ACC112 (cell line): ENCODE measurements at regions not wholly inside any gene's neighbourhood (a gene's known extent, or its start where the extent isn't known, plus 50 kb on each side); places are given as distances from the start of the nearest gene placed in this dataset.

Experiments
- H2AFZ ChIP-seq: fragments of 200-600 bp; sonication (generic); one replicate; pipeline ENCODE4 v1.6.0; 2017; ENCODE audit warnings: antibody characterized with exemption, low read length; ENCODE audit not compliant: unreplicated experiment
- H3K27ac ChIP-seq: fragments of 200-600 bp; sonication (generic); 2 replicates; pipeline ENCODE4 v1.5.1; 2014; ENCODE audit warnings: low read depth, mild to moderate bottlenecking, antibody characterized with exemption, low read length, moderate library complexity
- H3K27me3 ChIP-seq: fragments of 200-600 bp; sonication (generic); 2 replicates; pipeline ENCODE4 v1.6.1; 2014; ENCODE audit warnings: mild to moderate bottlenecking, antibody characterized with exemption, low read length, moderate library complexity, mixed read lengths; ENCODE audit not compliant: insufficient read depth
- H3K36me3 ChIP-seq: fragments of 200-600 bp; sonication (generic); 2 replicates; pipeline ENCODE4 v1.6.1; 2016; ENCODE audit warnings: mild to moderate bottlenecking, antibody characterized with exemption, low read length, moderate library complexity, mixed read lengths; ENCODE audit not compliant: insufficient read depth
- H3K4me1 ChIP-seq: fragments of 200-600 bp; sonication (generic); one replicate; pipeline ENCODE4 v1.6.1; 2016; ENCODE audit warnings: low read length, mixed read lengths; ENCODE audit not compliant: insufficient read depth, unreplicated experiment, control insufficient read depth
- H3K4me3 ChIP-seq: fragments of 200-600 bp; sonication (generic); 2 replicates; pipeline ENCODE4 v1.5.1; 2014; ENCODE audit warnings: mild to moderate bottlenecking, low read depth, low read length
- H3K79me2 ChIP-seq: fragments of 200-600 bp; sonication (generic); one replicate; pipeline ENCODE4 v1.6.0; 2016; ENCODE audit warnings: low read length; ENCODE audit not compliant: control insufficient read depth, unreplicated experiment, insufficient read depth

- Histone ChIP-seq H3K4me1 (no peaks in the 10 kb centered on the region), H3K79me2 (no peaks in the 10 kb centered on the region), H3K4me3 (no peak overlapping the region), H2AFZ (no peak overlapping the region), H3K36me3 (no peaks in the 10 kb centered on the region), H3K27me3 (peaks cover 27% of the 10 kb centered on the region), H3K27ac (no peak overlapping the region)
Measured at GRCh38 chr17:77744066-77744988, 214.2 kb upstream of the TNRC6C start.

- H3K27ac ChIP-seq: no peak overlapping the region
- no peak overlapping the region for H2AFZ ChIP-seq
- H3K27me3 ChIP-seq: peaks cover 36% of the 10 kb centered on the region
- no peaks in the 10 kb centered on the region for H3K79me2 ChIP-seq
- no peaks in the 10 kb centered on the region for H3K36me3 ChIP-seq
- no peaks in the 10 kb centered on the region for H3K4me1 ChIP-seq
- no peak overlapping the region for H3K4me3 ChIP-seq
Measured at GRCh38 chr17:77745702-77746101, 212.8 kb upstream of the TNRC6C start.

DNA sequence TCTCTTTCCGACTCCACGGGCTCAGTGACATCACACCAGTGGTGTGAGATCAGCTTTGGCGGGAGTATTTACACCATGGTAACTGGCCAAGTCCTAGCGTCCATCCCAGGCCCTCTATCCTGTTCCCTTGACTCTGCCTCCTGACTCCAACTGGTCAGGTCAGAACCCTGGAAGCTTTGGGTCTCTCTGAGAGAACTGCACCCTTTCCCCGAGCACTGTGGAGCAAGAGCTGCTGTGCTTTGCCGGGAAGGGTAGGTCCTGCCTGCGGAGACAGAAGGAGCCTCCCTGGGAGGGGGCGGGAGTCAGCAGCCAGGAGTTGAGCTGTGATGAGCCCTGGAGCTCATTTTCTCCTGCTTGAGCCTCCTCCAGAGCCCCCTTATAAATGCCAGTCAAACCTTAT is 212.1 kb upstream of the TNRC6C start:
- H3K4me1 ChIP-seq: no peaks in the 10 kb centered on the region
- H3K27ac ChIP-seq: no peak overlapping the region
- H3K36me3 ChIP-seq: no peaks in the 10 kb centered on the region
- H2AFZ ChIP-seq: no peak overlapping the region
- no peaks in the 10 kb centered on the region for H3K79me2 ChIP-seq
- H3K27me3 ChIP-seq: peaks cover 40% of the 10 kb centered on the region
- no peak overlapping the region for H3K4me3 ChIP-seq

- H3K27me3 ChIP-seq: peaks cover 36% of the 10 kb centered on the region
- H2AFZ ChIP-seq: no peak overlapping the region
- no peaks in the 10 kb centered on the region for H3K4me1 ChIP-seq
- H3K36me3 ChIP-seq: no peaks in the 10 kb centered on the region
- no peak overlapping the region for H3K4me3 ChIP-seq
- H3K27ac ChIP-seq: no peak overlapping the region
- H3K79me2 ChIP-seq: no peaks in the 10 kb centered on the region
Measured at GRCh38 chr17:77746896-77747554, 211.5 kb upstream of the TNRC6C start.

DNA sequence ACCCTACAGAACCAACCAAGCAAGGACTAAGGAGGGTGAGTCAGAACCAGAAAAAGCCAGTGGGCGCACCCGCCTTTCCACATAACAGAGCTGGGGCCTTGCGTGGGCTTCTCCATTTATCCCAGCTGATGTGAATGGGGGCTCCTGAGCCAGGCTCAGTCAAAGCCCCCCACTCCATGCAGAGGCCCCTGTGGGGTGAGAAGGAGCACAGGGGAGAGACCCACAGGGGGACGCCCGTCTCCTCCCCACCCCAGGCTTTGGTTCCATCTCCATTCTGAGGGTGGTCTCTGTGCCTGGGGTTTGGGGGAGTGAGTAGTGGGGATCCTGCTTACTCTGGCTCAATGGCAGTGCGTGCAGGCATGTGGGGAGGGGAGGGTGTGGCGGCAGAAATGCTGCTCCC is 210.1 kb upstream of the TNRC6C start:
- no peak overlapping the region for H3K4me3 ChIP-seq

DNA sequence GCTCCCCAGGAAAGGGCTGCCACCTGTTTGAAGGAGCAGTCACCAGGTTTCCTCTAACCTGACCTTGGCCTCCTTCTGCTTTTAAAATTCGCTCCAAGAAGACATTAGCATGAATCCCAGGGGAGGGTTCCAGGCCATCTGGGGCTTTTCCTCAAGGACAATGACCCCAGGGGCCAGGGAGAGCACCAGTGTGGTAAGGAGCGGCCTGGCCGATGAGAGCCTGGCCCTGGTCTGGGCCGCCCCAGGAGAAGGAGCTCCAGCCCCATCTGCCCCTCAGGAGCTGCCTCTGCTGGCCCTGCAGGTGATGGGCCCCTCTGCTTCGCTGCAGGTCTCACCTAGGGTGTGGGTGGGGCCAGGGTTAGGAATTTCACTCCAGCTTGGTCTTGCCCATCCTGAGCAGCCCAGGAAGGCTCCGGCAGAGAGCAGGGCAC is 209.2 kb upstream of the TNRC6C start:
- Histone ChIP-seq H3K27ac (no peak overlapping the region), H3K4me1 (no peaks in the 10 kb centered on the region), H3K79me2 (no peaks in the 10 kb centered on the region), H3K4me3 (no peak overlapping the region), H2AFZ (no peak overlapping the region), H3K36me3 (no peaks in the 10 kb centered on the region), H3K27me3 (peaks cover 36% of the 10 kb centered on the region)

More for the DNA sequence above, 210.1 kb upstream of the TNRC6C start:
- H3K27ac ChIP-seq: no peak overlapping the region
- no peaks in the 10 kb centered on the region for H3K79me2 ChIP-seq
- peaks cover 42% of the 10 kb centered on the region for H3K27me3 ChIP-seq
- no peaks in the 10 kb centered on the region for H3K4me1 ChIP-seq
- no peak overlapping the region for H2AFZ ChIP-seq
- H3K36me3 ChIP-seq: no peaks in the 10 kb centered on the region

DNA sequence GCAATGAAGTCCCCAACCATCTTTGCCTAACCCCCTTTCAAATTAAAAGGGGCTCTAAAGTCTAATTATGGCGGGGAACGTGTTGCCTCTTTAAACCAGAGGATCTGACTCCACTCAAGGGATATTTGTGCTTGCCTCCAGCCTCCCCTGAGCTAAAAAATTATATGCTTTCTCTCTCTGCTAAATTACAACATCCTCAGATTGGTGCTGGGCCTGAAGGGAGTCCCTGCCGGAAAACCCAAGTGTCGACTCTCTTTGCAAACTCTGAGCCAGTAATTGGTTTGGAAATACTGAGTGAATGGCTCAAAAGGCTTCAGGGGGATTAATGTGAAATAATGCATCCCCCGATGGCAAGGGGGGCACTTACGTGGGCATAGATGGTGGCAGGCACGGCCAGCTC is 208.5 kb upstream of the TNRC6C start:
- Histone ChIP-seq H3K79me2 (no peaks in the 10 kb centered on the region), H3K36me3 (no peaks in the 10 kb centered on the region), H3K4me1 (no peaks in the 10 kb centered on the region), H3K27me3 (peaks cover 36% of the 10 kb centered on the region), H3K27ac (no peak overlapping the region), H3K4me3 (no peak overlapping the region), H2AFZ (no peak overlapping the region)

- no peaks in the 10 kb centered on the region for H3K79me2 ChIP-seq
- no peak overlapping the region for H2AFZ ChIP-seq
- H3K4me3 ChIP-seq: no peak overlapping the region
- H3K27ac ChIP-seq: no peak overlapping the region
- peaks cover 33% of the 10 kb centered on the region for H3K27me3 ChIP-seq
- no peaks in the 10 kb centered on the region for H3K4me1 ChIP-seq
- no peaks in the 10 kb centered on the region for H3K36me3 ChIP-seq
Measured at GRCh38 chr17:77750427-77751043, 208.0 kb upstream of the TNRC6C start.

DNA sequence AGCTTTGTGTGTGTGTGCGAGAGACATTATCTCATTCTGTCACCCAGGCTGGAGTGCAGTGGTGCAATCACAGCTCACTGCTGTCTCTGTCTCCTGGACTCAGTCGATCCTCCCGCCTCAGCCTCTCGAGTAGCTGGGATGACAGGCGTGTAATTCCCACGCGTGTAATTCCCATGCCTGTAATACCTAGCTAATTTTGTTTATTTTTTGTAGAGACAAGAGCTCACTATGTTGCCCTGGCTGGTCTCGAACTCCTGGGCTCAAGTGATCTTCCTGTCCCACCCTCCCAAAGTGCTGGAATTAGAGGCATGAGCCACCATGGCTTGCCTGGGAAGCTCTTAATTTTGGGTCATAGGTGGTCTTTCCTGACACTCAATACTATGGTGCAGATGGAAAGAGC is 205.3 kb upstream of the TNRC6C start:
- peaks cover 29% of the 10 kb centered on the region for H3K27me3 ChIP-seq
- H3K27ac ChIP-seq: no peak overlapping the region
- no peaks in the 10 kb centered on the region for H3K4me1 ChIP-seq
- no peaks in the 10 kb centered on the region for H3K36me3 ChIP-seq
- H2AFZ ChIP-seq: no peak overlapping the region
- no peak overlapping the region for H3K4me3 ChIP-seq
- H3K79me2 ChIP-seq: no peaks in the 10 kb centered on the region

DNA sequence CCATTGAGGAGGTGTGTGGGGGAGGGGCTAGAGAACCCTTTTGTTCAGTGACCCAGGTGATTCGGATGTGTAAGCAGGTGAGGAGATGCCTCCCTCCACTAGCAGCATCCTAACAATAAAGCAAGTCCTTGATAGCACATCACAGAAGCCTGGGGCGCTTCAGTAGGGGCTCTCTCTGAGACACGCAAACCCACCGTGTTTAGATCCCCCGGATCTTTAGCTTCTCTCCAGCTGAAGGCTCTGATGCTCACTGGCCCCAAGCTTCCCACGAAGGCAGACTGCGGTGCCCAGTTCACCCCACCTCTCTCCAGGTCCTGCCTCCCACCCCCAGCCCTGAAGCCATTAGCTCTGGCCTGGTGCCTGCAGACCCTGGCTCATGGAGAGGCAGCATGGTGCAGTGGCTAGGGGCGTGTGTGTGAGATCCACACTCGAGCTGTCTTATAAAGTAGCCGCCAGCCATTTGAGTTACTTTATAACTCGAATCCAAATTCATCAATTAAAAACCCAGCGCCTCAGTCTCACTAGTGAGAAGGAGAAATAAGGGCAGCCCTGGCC is 204.7 kb upstream of the TNRC6C start:
- Histone ChIP-seq H3K36me3 (no peaks in the 10 kb centered on the region), H3K79me2 (no peaks in the 10 kb centered on the region), H3K27me3 (peaks cover 29% of the 10 kb centered on the region), H3K27ac (no peak overlapping the region), H2AFZ (no peak overlapping the region), H3K4me3 (no peak overlapping the region), H3K4me1 (no peaks in the 10 kb centered on the region)
